HG02588 (cell line): ENCODE measurements at regions not wholly inside any gene's neighbourhood (a gene's known extent, or its start where the extent isn't known, plus 50 kb on each side); places are given as distances from the start of the nearest gene placed in this dataset.
"Not testable (repeated sequence)": the region's sequence is repeated elsewhere in the genome, so short reads cannot be mapped to it uniquely, and the experiment has no call there.

Experiments
- ATAC-seq: cut with Tn5 transposase; IDR thresholded peaks from one replicate; pipeline ENCODE4 v1.9.1; 2021; ENCODE audit warnings: mild to moderate bottlenecking, moderate library complexity; ENCODE audit not compliant: unreplicated experiment

DNA sequence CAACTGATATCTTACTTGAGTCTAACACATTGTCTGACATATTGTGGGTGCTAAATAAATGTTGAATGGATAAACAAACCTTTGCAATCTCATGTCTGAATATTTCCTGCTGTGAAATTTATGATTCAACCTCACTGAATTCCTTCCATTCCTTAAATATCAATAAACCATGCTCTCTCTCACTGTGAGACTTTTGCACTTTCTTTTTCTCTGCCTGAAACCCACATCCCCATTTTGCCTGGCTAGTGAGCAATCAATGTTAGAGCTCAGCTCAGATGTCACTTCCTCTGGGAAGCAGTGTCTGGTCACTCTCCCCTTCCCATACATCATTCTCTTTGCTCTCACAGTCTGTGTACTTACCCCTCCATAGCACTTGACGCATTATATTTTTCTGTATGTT lies 383.7 kb upstream of the TRPC7 start:
- no peak for ATAC-seq

- no peak for ATAC-seq
These were observed 377.7 kb upstream of the TRPC7 start for GRCh38 chr5:136743052-136743451.

DNA sequence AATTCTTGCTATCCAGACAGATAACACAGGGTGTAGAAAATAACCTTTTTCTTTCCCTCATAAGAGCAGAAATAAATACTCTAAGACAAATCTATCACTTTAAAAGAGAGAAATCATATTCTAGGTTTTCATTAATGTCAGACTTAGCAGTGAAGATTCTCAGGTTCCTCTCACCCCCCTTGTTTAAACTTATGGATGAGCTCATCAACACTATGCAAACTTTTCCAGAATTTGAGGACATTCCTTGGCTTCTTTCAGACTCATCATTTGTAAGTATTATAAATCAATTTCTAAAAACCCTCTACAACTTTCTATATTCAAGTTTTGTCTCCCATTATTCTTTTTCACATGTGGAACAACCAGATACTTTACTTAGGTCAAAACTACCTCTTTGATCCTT lies 374.9 kb upstream of the TRPC7 start:
- no peak for ATAC-seq

DNA sequence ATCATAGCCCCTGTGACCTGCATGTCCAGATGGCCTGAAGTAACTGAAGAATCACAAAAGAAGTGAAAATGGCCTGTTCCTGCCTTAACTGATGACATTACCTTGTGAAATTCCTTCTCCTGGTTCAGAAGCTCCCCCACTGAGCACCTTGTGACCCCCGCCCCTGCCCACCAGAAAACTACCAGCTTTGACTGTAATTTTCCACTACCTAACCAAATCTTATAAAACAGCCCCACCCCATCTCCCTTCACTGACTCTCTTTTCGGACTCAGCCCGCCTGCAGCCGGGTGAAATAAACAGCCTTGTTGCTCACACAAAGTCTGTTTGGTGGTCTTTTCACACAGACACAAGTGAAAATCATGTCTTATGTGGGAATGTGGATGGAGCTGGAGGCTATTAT lies 373.9 kb upstream of the TRPC7 start:
- ATAC-seq, result not testable (repeated sequence)

- no peak for ATAC-seq
These were observed 373.5 kb upstream of the TRPC7 start for GRCh38 chr5:136738829-136739228.

DNA sequence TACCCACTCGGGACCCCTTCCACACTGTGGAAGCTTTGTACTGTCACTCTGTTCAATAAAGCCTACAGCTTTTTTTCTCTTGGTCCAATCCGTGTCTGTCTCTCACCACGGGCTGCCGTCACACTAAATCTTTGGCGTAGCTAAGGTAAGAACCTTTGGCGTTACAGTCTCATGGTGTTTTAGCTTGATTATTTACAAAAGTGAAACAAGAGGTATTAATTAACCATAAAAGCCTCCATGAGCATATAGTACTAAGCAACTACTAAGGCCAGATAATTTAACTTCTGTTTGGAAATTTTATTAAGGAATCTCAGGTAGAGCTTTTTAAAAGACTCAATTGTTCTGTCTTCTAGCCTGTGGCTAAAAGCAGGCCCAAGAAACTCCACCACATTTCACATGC lies 370.7 kb upstream of the TRPC7 start:
- ATAC-seq, result no peak

DNA sequence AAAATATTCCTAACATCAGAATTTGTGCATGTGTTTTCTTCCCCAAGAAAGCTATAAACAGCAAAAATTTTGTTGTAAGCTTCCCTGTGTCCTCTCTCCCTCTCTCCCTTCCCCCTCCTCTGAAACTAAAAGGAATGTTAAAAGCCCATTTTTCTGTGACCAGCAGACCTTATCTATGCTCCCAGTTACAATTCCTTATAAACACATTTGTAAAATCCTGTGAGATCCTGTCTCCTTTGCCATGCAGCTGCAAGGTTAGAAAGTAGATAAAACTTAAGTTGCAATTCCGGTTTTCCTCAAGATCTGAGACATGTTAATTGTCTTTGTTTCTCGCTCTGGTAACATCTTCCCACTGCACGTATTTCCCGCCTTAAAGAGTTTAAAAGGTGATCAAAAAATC lies 370.3 kb upstream of the TRPC7 start:
- not testable (repeated sequence) for ATAC-seq

GRCh38 chr5:136734628-136735027 lies 369.3 kb upstream of the TRPC7 start:
- ATAC-seq, result no peak

- no peak for ATAC-seq
These were observed 367.4 kb upstream of the TRPC7 start for GRCh38 chr5:136732751-136733150.

GRCh38 chr5:136731241-136731900 lies 366.0 kb upstream of the TRPC7 start:
- ATAC-seq, result no peak

GRCh38 chr5:136730426-136730825 lies 365.1 kb upstream of the TRPC7 start:
- no peak for ATAC-seq

GRCh38 chr5:136729901-136730355 lies 364.6 kb upstream of the TRPC7 start:
- ATAC-seq, result no peak

GRCh38 chr5:136726506-136726905 lies 361.2 kb upstream of the TRPC7 start:
- ATAC-seq, result no peak

- no peak for ATAC-seq
These were observed 358.8 kb upstream of the TRPC7 start for GRCh38 chr5:136724161-136724560.

- ATAC-seq, result no peak
These were observed 357.2 kb upstream of the TRPC7 start for GRCh38 chr5:136722581-136722980.

- ATAC-seq, result no peak
These were observed 356.7 kb upstream of the TRPC7 start for GRCh38 chr5:136722086-136722485.

- ATAC-seq, result no peak
These were observed 355.3 kb upstream of the TRPC7 start for GRCh38 chr5:136720674-136721073.

- no peak for ATAC-seq
These were observed 352.6 kb upstream of the TRPC7 start for GRCh38 chr5:136717917-136718316.

DNA sequence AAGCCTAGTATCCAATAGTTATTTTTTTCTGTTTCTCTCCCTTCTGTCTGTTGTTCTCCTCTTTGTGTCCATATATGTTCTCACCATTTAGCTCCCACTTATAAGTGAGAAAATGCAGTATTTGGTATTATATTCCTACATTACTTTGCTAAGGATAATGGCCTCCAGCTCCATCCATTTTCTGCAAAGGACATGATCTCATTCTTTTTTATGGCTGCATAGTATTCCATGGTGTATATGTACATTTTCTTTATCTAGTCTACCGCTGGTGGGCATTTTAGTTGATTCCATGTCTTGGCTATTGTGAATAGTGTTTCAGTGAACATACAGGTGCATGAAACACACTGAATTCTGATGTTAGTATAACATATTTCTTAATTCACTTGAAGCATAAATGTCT lies 348.9 kb upstream of the TRPC7 start:
- ATAC-seq, result no peak

DNA sequence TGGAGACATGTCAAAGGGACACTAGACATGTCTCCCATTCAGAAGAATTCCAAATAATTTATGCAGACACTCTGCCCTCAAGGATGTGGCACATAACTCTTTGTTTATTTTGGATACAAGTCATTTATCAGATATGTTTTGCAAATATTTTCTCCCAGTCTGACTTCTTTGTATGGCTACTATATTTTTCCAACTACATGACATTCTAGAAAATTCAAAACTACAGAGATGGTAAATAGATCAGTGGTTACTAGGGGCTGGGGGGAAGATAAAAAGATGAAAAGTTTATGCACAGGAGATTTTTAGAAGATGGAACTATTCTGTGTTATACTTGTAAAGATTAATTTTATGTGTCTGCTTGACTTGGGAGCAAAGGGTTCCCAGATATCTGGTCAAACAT lies 347.3 kb upstream of the TRPC7 start:
- ATAC-seq, result no peak

GRCh38 chr5:136710834-136711233 lies 345.5 kb upstream of the TRPC7 start:
- no peak for ATAC-seq

GRCh38 chr5:136703706-136704105 lies 338.4 kb upstream of the TRPC7 start:
- ATAC-seq, result no peak

- ATAC-seq, result no peak
These were observed 337.7 kb upstream of the TRPC7 start for GRCh38 chr5:136703036-136703435.
